GM19455 (cell line): ENCODE measurements at regions not wholly inside any gene's neighbourhood (a gene's known extent, or its start where the extent isn't known, plus 50 kb on each side); places are given as distances from the start of the nearest gene placed in this dataset.
"Not testable (repeated sequence)": the region's sequence is repeated elsewhere in the genome, so short reads cannot be mapped to it uniquely, and the experiment has no call there.

Source experiments
- ATAC-seq: cut with Tn5 transposase; IDR thresholded peaks from one replicate; pipeline ENCODE4 v1.9.1; 2021; ENCODE audit not compliant: unreplicated experiment

- ATAC-seq, result no peak
These were observed 1834.0 kb upstream of the PCDH20 start for GRCh38 chr13:63249411-63250187.

DNA sequence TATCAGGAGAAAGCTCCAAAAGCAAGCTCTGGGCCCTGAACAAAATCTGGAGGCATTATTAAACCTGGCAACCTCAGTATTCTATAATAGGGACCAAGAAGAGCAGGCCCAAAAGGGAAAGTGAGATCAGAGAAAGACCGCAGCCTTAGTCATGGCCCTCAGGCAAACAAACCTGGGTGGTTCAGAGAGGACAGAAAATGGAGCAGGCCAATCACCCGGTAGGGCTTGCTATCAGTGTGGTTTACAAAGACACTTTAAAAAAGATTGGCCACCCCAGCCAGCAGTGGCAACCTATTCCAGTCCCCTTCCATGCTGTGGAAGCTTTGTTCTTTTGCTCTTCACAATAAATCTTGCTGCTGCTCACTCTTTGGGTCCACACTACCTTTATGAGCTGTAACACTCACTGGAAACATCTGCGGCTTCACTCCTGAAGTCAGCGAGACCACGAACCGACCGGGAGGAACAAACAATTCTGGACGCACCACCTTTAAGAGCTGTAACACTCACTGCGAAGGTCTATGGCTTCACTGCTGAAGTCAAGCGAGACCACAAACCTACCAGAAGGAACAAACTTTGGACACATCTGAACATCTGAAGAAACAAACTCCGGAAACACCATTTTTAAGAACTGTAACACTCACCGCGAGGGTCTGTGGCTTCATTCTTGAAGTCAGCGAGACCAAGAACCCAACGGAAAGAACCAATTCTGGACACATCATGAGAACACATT is 1821.2 kb upstream of the PCDH20 start:
- not testable (repeated sequence) for ATAC-seq

DNA sequence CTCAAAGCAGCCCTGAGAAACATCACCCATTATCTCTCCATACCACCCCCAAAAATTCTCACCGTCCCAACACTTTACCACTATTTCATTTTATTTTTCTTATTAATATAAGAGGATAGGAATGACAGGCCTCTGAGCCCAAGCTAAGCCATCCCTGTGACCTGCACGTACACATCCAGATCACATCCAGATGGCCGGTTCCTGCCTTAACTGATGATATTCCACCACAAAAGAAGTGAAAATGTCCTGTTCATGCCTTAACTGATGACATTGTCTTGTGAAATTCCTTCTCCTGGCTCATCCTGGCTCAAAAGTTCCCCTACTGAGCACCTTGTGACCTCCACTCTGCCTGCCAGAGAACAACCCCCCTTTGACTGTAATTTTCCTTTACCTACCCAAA is 1802.9 kb upstream of the PCDH20 start:
- not testable (repeated sequence) for ATAC-seq

DNA sequence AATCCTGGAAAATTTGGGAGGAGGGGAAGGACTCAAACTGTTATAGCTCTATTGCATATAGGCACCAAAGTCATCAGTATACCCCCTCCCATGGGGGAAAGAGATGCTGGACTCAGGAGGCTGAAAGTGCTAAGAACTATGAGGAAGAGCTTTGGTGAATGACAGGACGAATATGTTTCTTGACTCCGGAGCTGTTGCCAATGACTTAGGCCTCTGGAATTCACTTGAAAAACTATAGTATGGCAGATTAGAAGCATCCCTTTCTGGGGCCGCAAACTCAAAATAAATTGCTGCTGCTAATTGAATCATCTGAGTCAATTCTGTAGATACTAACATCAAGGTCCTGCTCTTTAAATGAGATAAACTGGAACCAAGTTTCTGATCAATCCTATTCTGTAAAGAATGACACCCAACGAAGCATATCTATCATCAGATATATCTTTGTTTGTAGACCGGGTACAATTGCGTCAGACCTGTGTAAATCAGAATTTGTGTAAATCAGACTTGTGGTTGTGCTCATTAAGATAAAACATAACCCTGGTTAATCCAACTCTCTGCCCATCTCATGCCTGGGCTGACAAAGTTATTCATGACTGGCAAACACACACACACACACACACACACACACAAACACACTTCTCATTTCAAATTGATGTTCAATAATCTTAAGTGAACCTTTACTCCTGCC is 1793.8 kb upstream of the PCDH20 start:
- no peak for ATAC-seq

DNA sequence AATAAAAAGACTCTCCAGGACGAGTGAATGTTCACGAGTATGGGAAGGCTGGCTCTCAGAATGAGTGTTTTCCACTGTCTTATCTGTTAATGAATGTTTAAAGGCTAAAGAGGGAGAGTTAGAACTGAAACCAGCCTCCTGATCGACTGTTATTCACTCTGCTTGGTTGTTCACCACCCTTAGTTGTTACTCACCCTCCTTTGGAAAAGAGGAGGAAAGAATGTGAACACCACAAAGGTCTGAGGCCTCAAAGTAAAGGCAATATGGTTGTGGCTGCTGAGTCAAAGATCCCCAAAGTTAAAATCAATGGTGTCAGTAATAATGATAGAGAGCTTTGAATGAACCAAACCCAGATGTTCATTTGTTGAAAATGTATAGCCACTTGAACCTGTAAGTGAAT is 1793.2 kb upstream of the PCDH20 start:
- ATAC-seq, result no peak

DNA sequence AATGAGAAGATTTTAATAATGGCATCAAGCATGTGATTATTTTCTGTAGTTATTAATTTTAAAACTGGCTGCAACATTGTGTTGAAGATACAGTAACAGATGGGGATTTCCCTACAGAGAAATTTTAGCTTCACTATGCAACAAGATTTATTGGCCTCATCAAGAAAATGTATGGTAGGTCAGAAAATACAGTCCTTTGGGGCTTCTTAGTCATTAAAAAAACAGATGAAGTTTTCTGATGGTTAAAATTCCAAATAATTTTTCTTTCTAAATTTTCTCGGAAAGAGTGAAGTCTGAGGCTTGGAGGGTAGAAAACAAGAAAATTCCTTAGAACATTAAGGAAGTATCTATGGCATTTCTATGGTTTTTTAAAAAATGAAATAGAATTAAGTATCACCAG is 1790.8 kb upstream of the PCDH20 start:
- no peak for ATAC-seq

- ATAC-seq, result no peak
These were observed 1785.8 kb upstream of the PCDH20 start for GRCh38 chr13:63201493-63201892.

GRCh38 chr13:63199508-63199907 is 1783.9 kb upstream of the PCDH20 start:
- no peak for ATAC-seq

- ATAC-seq, result no peak
These were observed 1782.4 kb upstream of the PCDH20 start for GRCh38 chr13:63198071-63198470.

DNA sequence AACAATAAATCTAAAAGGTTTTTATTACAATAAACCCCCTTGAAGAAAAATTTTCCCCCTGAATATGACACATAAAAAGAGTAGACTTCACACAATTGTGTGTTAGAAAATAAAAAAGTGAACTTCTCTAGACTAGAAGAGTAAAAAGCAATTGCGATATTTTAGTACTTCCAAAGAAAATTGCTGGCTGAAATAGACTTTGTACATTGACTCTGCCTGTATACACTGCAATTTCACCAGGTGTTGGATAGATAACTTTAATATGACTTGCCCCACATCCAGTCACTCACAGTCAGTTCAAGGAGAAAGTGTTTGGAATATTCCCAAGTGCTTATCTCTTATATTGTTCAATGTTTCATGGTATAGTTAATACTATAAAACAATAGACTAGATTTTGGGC is 1780.1 kb upstream of the PCDH20 start:
- ATAC-seq, result no peak

DNA sequence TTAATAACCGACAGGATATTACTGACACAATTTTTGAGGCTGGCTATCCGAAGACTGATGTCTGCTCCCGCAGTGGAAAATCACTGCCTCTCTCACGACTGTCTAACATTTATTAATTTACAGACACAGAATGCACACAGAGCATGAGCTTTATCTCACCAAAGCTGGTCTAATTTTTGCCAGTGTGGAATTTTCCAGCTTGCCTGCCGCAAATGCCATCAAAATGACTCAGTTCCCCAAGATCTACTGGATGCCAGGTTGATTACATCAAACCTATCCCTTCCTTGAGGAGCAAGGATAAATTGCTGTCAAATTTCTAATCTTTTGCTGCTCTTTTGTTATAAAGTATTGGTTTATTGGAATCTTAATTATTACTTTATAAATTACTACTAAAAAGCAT is 1775.1 kb upstream of the PCDH20 start:
- ATAC-seq, result no peak

DNA sequence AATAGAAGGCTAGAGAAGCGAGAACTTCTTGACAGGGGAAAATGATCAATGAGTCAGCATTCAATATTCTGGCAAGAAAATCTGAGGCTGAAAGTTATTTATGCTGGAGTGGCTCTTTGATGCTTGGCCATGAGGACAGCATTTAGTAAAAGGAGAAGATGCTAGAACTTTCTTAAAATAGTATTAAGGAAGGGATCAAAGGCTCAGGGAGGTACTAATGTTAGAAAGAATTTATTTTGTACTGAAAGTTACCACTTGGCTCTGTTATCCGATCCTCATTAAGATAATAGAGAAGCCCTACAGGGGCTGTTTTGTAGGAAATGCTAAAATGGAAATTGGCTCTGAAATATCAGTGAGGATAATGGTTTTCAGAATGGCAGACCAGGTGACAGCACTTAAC is 1774.6 kb upstream of the PCDH20 start:
- ATAC-seq, result no peak

GRCh38 chr13:63189712-63190111 is 1774.1 kb upstream of the PCDH20 start:
- no peak for ATAC-seq

DNA sequence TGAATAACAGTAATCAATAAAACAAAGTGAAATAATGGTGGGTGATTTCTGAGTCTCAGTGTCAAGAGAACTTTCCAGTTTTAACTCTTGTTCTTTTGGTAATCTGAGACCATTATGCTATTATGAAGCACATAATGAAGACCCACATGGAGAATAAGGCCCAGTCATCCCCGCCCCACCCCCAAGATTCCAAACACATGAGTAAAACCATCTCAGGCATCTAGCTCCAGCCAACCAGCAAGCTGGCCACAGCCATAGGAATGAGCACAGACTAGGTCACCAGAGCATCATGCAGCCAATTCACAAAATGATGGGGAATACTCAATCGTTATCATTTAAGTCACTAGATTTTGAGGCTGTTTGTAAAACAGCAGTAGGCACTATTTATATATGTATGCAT is 1769.0 kb upstream of the PCDH20 start:
- no peak for ATAC-seq

- no peak for ATAC-seq
These were observed 1759.9 kb upstream of the PCDH20 start for GRCh38 chr13:63175536-63175935.

- no peak for ATAC-seq
These were observed 1752.2 kb upstream of the PCDH20 start for GRCh38 chr13:63167699-63168337.

DNA sequence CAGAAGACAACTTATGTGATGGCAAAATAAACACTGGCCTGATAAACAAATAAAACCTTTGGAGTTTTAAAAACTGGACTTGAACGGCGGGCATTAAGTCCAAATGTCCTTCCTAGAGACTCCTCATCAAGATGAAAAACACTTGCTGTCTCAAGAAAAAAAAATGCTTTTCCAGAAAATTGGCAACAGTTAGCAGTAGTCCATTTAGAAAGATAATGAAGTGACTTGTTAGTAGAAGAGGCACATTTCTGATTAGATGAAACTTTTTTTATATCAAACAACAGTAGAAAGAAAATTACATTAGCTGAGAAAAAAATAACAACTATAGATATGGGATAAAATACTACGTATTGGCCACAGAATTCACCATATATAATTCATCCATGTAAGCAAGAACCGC is 1750.7 kb upstream of the PCDH20 start:
- ATAC-seq, result no peak

DNA sequence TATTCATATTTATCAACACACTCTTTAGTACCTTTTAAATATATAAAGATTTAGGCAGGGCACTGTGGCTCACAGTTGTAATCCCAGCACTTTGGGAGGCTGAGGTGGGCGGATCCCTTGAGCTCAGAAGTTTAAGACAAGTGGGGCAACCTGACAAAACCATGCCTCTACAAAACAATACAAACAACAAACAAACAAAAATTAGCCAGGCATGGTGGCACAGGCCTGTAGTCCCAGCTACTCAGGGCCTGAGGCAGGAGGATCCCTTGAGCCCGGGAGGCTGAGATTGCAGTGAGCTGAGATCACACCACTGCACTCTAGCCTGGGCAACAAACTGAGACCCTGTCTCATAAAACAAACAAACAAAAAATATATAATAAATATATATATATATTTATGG is 1748.3 kb upstream of the PCDH20 start:
- no peak for ATAC-seq

DNA sequence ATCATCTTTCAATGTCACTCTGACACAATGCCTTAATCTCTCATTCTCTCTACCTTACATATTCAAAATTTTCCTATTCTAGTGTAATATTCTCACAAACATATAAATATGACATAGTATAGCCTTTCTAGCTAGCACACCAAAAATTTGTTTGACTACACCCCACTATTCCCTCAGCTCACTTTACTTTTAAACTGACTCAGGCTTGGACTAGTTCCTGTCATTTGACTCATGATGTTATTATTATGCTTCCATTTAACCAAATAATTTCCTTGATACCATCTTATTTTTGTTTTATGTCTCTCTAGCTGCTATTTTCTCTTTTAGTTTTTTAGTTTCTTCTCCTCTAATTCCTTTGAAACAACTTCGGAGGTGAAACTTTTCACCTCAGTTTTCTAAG is 1745.6 kb upstream of the PCDH20 start:
- ATAC-seq, result no peak

GRCh38 chr13:63156816-63157215 is 1741.2 kb upstream of the PCDH20 start:
- no peak for ATAC-seq

GRCh38 chr13:63149375-63149774 is 1733.7 kb upstream of the PCDH20 start:
- no peak for ATAC-seq

- ATAC-seq, result no peak
These were observed 1723.6 kb upstream of the PCDH20 start for GRCh38 chr13:63139277-63139676.
